NCI-H1105 treated with DMSO at 0.1 percent for 48 hours (cell line): ENCODE measurements at regions not wholly inside any gene's neighbourhood (a gene's known extent, or its start where the extent isn't known, plus 50 kb on each side); places are given as distances from the start of the nearest gene placed in this dataset.

Source experiments
- DNase-seq: peaks from one replicate; lab custom pipeline; 2025; lab: John Stamatoyannopoulos, UW

- no peak for DNase-seq
These were observed 254.3 kb upstream of the AGA start for GRCh38 chr4:177696438-177696966.

- no peak for DNase-seq
These were observed 257.4 kb upstream of the AGA start for GRCh38 chr4:177699365-177700213.

GRCh38 chr4:177706916-177707315, 264.7 kb upstream of the AGA start:
- DNase-seq, result no peak

GRCh38 chr4:177713454-177713853, 271.2 kb upstream of the AGA start:
- no peak for DNase-seq

- no peak for DNase-seq
These were observed 275.2 kb upstream of the AGA start for GRCh38 chr4:177717407-177717806.

GRCh38 chr4:177718514-177718913, 276.3 kb upstream of the AGA start:
- DNase-seq, result no peak

- DNase-seq, result no peak
These were observed 283.9 kb upstream of the AGA start for GRCh38 chr4:177726111-177726510.

GRCh38 chr4:177728361-177729152, 286.3 kb upstream of the AGA start:
- no peak for DNase-seq

- no peak for DNase-seq
These were observed 287.4 kb upstream of the AGA start for GRCh38 chr4:177729681-177730080.

GRCh38 chr4:177737387-177737940, 295.2 kb upstream of the AGA start:
- no peak for DNase-seq

- DNase-seq, result no peak
These were observed 298.3 kb upstream of the AGA start for GRCh38 chr4:177740563-177740962.

- DNase-seq, result no peak
These were observed 317.5 kb upstream of the AGA start for GRCh38 chr4:177759729-177760128.

GRCh38 chr4:177761692-177762091, 319.5 kb upstream of the AGA start:
- no peak for DNase-seq

GRCh38 chr4:177769155-177769554, 326.9 kb upstream of the AGA start:
- DNase-seq, result no peak

- DNase-seq, result no peak
These were observed 328.5 kb upstream of the AGA start for GRCh38 chr4:177770776-177771175.

GRCh38 chr4:177771645-177772044, 329.4 kb upstream of the AGA start:
- DNase-seq, result no peak

- no peak for DNase-seq
These were observed 336.4 kb upstream of the AGA start for GRCh38 chr4:177778623-177779022.

- no peak for DNase-seq
These were observed 342.8 kb upstream of the AGA start for GRCh38 chr4:177785000-177785399.

- peak; percentile 18 for DNase-seq
These were observed 347.4 kb upstream of the AGA start for GRCh38 chr4:177789610-177790009.

- DNase-seq, result no peak
These were observed 349.0 kb upstream of the AGA start for GRCh38 chr4:177791188-177791587.

GRCh38 chr4:177796841-177797240, 354.6 kb upstream of the AGA start:
- DNase-seq, result no peak

GRCh38 chr4:177798161-177798560, 355.9 kb upstream of the AGA start:
- no peak for DNase-seq

GRCh38 chr4:177802162-177802561, 359.9 kb upstream of the AGA start:
- no peak for DNase-seq
